Caco-2 (cell line): ENCODE measurements at regions not wholly inside any gene's neighbourhood (a gene's known extent, or its start where the extent isn't known, plus 50 kb on each side); places are given as distances from the start of the nearest gene placed in this dataset.

Experiments used
- BruUV-seq: library from RNA; stranded (reverse); fragments of 400-500 nt; replicated peaks from 2 replicates; lab custom pipeline; 2021; lab: Mats Ljungman, UMichigan
- CTCF ChIA-PET: fragments of 300-600 bp; sonication (Branson Sonifier 250); formaldehyde crosslinking; loops from one replicate; lab custom pipeline; 2022; ENCODE audit warnings: antibody characterized with exemption; lab: Charles Lee
- POLR2A ChIA-PET: fragments of 300-600 bp; sonication (Branson Sonifier 250); formaldehyde crosslinking; loops from one replicate; lab custom pipeline; 2022; ENCODE audit warnings: antibody characterized with exemption; lab: Charles Lee
- DNase-seq, 2 experiments: peaks; one replicate each; pipeline versions ENCODE4 v3.0.0 to v3.0.0-alpha.2; 2020 to 2022
- H3K27me3 ChIP-seq: replicated peaks from 2 replicates; pipeline ENCODE4 v1.6.0; 2011; ENCODE audit warnings: low read length; ENCODE audit not compliant: control insufficient read depth, insufficient read depth
- H3K36me3 ChIP-seq: 2 replicates; pipeline ENCODE4 v1.5.1; 2011; ENCODE audit warnings: low read length; ENCODE audit not compliant: control insufficient read depth, insufficient read depth
- H3K4me1 ChIP-seq: fragments of 250-450 bp; sonication (Bioruptor Pico); 2 replicates; pipeline ENCODE4 v1.5.1; 2020; ENCODE audit warnings: mild to moderate bottlenecking
- H3K4me3 ChIP-seq: 2 replicates; pipeline ENCODE4 v1.5.1; 2011; ENCODE audit warnings: low read depth, mild to moderate bottlenecking, control low read depth, low read length
- H3K9me3 ChIP-seq: fragments of 250-450 bp; sonication (Bioruptor Pico); 2 replicates; pipeline ENCODE4 v1.5.1; 2020; ENCODE audit warnings: mild to moderate bottlenecking, moderate library complexity
- H3K27ac Mint-ChIP-seq: one replicate; pipeline ENCODE4 v1.8.0; 2022; ENCODE audit warnings: mixed read lengths; ENCODE audit not compliant: unreplicated experiment
- H3K27me3 Mint-ChIP-seq: one replicate; pipeline ENCODE4 v1.8.0; 2022; ENCODE audit warnings: mixed read lengths; ENCODE audit not compliant: insufficient read depth, unreplicated experiment
- H3K36me3 Mint-ChIP-seq: one replicate; pipeline ENCODE4 v1.8.0; 2022; ENCODE audit warnings: mild to moderate bottlenecking, mixed read lengths; ENCODE audit not compliant: insufficient read depth, unreplicated experiment
- H3K4me1 Mint-ChIP-seq: one replicate; pipeline ENCODE4 v1.8.0; 2022; ENCODE audit warnings: low read depth, mixed read lengths; ENCODE audit not compliant: unreplicated experiment
- H3K4me3 Mint-ChIP-seq: one replicate; pipeline ENCODE4 v1.8.0; 2022; ENCODE audit warnings: mild to moderate bottlenecking, moderate library complexity, mixed read lengths; ENCODE audit not compliant: unreplicated experiment
- H3K9me3 Mint-ChIP-seq: one replicate; pipeline ENCODE4 v1.8.0; 2022; ENCODE audit warnings: mixed read lengths; ENCODE audit not compliant: unreplicated experiment
- intact Hi-C: fragments of 100-400 bp; cut with micrococcal nuclease; formaldehyde crosslinking; loops from one replicate; pipeline ENCODE4 v1.10.0; 2022; ENCODE audit not compliant: unreplicated experiment
- TF ChIP-seq, protein P1 (sequence below), 2 experiments: fragments of 200-600 bp in 1 of 2; IDR thresholded peaks; 1 replicate in 1 of 2; 2 replicates in 1 of 2; pipeline versions ENCODE4 v1.5.1 to v1.8.0; 2011 to 2022; ENCODE audit warnings: antibody characterized with exemption in 1 of 2, control low read depth in 1 of 2, inconsistent platforms in 1 of 2, low read depth in 1 of 2, low read length in 1 of 2, mild to moderate bottlenecking in 1 of 2, moderate library complexity in 1 of 2; ENCODE audit not compliant: insufficient read depth in 1 of 2, severe bottlenecking in 1 of 2, unreplicated experiment in 1 of 2

- Mint-ChIP-seq H3K27me3 (peaks cover 12% of the 10 kb centered on the region), H3K27ac (no peak overlapping the region), H3K4me1 (no peaks in the 10 kb centered on the region), H3K9me3 (no peaks in the 10 kb centered on the region), H3K4me3 (no peak overlapping the region), H3K36me3 (no peaks in the 10 kb centered on the region)
- Histone ChIP-seq H3K4me1 (no peaks in the 10 kb centered on the region), H3K9me3 (no peaks in the 10 kb centered on the region), H3K4me3 (no peak overlapping the region), H3K27me3 (no peaks in the 10 kb centered on the region), H3K36me3 (no peaks in the 10 kb centered on the region)
- ChIA-PET CTCF (no interaction called here), POLR2A (no interaction called here)
- TF ChIP-seq, protein P1, sequence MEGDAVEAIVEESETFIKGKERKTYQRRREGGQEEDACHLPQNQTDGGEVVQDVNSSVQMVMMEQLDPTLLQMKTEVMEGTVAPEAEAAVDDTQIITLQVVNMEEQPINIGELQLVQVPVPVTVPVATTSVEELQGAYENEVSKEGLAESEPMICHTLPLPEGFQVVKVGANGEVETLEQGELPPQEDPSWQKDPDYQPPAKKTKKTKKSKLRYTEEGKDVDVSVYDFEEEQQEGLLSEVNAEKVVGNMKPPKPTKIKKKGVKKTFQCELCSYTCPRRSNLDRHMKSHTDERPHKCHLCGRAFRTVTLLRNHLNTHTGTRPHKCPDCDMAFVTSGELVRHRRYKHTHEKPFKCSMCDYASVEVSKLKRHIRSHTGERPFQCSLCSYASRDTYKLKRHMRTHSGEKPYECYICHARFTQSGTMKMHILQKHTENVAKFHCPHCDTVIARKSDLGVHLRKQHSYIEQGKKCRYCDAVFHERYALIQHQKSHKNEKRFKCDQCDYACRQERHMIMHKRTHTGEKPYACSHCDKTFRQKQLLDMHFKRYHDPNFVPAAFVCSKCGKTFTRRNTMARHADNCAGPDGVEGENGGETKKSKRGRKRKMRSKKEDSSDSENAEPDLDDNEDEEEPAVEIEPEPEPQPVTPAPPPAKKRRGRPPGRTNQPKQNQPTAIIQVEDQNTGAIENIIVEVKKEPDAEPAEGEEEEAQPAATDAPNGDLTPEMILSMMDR (IDR thresholded peaks at IDR 0.05; ENCODE audit: insufficient read depth in 1 of 2, low read depth in 1 of 2, low read length in 1 of 2, severe bottlenecking in 1 of 2, unreplicated experiment in 1 of 2): no peak
- intact Hi-C loops: no loop called here
- BruUV-seq: no TSS peak
- no peak for DNase-seq
These were observed 242.8 kb upstream of the SP4 start for GRCh38 chr7:21184942-21185652.

- no TSS peak for BruUV-seq
- TF ChIP-seq, protein P1 (IDR thresholded peaks at IDR 0.05; ENCODE audit: insufficient read depth in 1 of 2, low read depth in 1 of 2, low read length in 1 of 2, severe bottlenecking in 1 of 2, unreplicated experiment in 1 of 2): no peak
- no peaks in the 10 kb centered on the region for H3K4me1 ChIP-seq
- no peaks in the 10 kb centered on the region for H3K9me3 ChIP-seq
- H3K9me3 Mint-ChIP-seq: no peaks in the 10 kb centered on the region
- H3K4me3 Mint-ChIP-seq: no peak overlapping the region
- H3K4me1 Mint-ChIP-seq: no peaks in the 10 kb centered on the region
- CTCF ChIA-PET: no interaction called here
- H3K27me3 Mint-ChIP-seq: peaks cover 12% of the 10 kb centered on the region
- no peak overlapping the region for H3K4me3 ChIP-seq
- intact Hi-C loops: no loop called here
- H3K36me3 ChIP-seq: no peaks in the 10 kb centered on the region
- H3K27me3 ChIP-seq: no peaks in the 10 kb centered on the region
- H3K36me3 Mint-ChIP-seq: no peaks in the 10 kb centered on the region
- DNase-seq: no peak
- no peak overlapping the region for H3K27ac Mint-ChIP-seq
- POLR2A ChIA-PET: no interaction called here
These were observed 242.1 kb upstream of the SP4 start for GRCh38 chr7:21185653-21186265.

DNA sequence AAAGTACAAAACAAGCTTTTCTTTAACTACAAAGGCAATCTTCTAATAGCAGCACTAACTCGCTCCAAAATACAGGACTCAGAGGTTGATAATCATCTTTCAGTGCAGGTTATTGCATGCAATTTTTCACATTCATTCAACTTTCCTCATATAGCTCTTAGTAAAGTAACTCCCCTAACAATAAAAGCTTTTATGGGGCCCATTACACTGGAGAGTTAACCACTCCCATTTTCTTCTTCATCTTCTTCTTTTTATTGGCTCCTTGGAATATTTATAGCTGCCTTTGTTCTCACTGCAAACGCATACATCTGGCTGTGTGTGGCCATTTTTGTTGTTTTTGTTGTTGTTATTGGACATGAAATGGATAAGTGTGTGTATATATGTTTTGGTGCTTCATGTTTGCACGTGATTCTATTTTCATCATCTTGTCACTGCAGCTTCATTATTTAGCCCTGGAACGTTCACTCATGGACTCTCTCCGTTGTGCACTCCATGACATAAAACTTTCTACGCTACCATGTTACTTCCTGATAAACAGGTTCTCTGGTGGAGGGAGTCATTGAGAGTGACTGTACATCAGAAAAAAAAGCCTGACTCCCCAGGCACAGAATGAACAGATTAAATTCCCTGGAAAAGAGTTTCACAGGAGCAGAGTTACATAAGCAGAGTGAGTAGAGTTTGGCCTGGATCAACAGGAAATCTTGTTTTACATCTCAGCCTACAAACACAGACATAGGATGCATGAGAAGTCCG, 236.4 kb upstream of the SP4 start:
- no peaks in the 10 kb centered on the region for H3K36me3 Mint-ChIP-seq
- Histone ChIP-seq H3K9me3 (peaks cover 5% of the 10 kb centered on the region), H3K4me3 (no peak overlapping the region), H3K4me1 (peaks cover 7% of the 10 kb centered on the region), H3K36me3 (no peaks in the 10 kb centered on the region), H3K27me3 (no peaks in the 10 kb centered on the region)
- intact Hi-C loops: no loop called here
- peaks cover 6% of the 10 kb centered on the region for H3K4me1 Mint-ChIP-seq
- no peak overlapping the region for H3K4me3 Mint-ChIP-seq
- TF ChIP-seq, protein P1 (IDR thresholded peaks at IDR 0.05; ENCODE audit: insufficient read depth in 1 of 2, low read depth in 1 of 2, low read length in 1 of 2, severe bottlenecking in 1 of 2, unreplicated experiment in 1 of 2): no peak
- H3K9me3 Mint-ChIP-seq: no peaks in the 10 kb centered on the region
- ChIA-PET POLR2A (interaction anchor here (0.5 kb wide), 1 partner anchor 292 kb away, joined by 3 read pairs; no protein-coding TSS in a partner anchor), CTCF (no interaction called here)
- no peak for DNase-seq
- H3K27me3 Mint-ChIP-seq: peaks cover 6% of the 10 kb centered on the region
- BruUV-seq: no TSS peak
- H3K27ac Mint-ChIP-seq: no peak overlapping the region
